Mucosa of descending colon (tissue), 3 donors: ENCODE measurements at regions not wholly inside any gene's neighbourhood (a gene's known extent, or its start where the extent isn't known, plus 50 kb on each side); places are given as distances from the start of the nearest gene placed in this dataset.

Source experiments
- ATAC-seq: fragments of 200-7000 bp; cut with Tn5 transposase; one replicate; pipeline ENCODE4 v1.9.1; 2020; ENCODE audit warnings: mild to moderate bottlenecking, moderate library complexity
- DNase-seq, 3 donors: peaks; one replicate each; pipeline ENCODE4 v3.0.0-alpha.2; 2020
- H3K36me3 ChIP-seq: fragments of 200-600 bp; one replicate; pipeline ENCODE4 v1.8.0; 2021; ENCODE audit warnings: low read depth, mild to moderate bottlenecking
- H3K4me1 ChIP-seq: fragments of 200-600 bp; one replicate; pipeline ENCODE4 v1.8.0; 2021; ENCODE audit warnings: low read depth, mild to moderate bottlenecking
- H3K4me3 ChIP-seq: fragments of 200-600 bp; one replicate; pipeline ENCODE4 v1.8.0; 2021; ENCODE audit warnings: mild to moderate bottlenecking
- H3K9me3 ChIP-seq: fragments of 200-600 bp; one replicate; pipeline ENCODE4 v1.8.0; 2021; ENCODE audit warnings: mild to moderate bottlenecking
- intact Hi-C, 2 donors: fragments of 100-400 bp; cut with DNase I in 1 of 2; cut with micrococcal nuclease in 1 of 2; formaldehyde crosslinking; loops; one replicate each; pipeline versions ENCODE4 v1.11.0 to v1.11.1; 2022; cut with DNase I, micrococcal nuclease
- TF ChIP-seq, protein P1 (sequence below): fragments of 200-600 bp; IDR thresholded peaks from one replicate; pipeline ENCODE4 v1.8.0; 2022; ENCODE audit warnings: antibody characterized with exemption, mild to moderate bottlenecking
- donor health status: DM: no; HTN: no; CAD: no; lungs with moderate emphysema.
- donor health status: DM: no; HTN: no; CAD: no.
- donor health status: DM: no; HTN: yes; CAD: no.

DNA sequence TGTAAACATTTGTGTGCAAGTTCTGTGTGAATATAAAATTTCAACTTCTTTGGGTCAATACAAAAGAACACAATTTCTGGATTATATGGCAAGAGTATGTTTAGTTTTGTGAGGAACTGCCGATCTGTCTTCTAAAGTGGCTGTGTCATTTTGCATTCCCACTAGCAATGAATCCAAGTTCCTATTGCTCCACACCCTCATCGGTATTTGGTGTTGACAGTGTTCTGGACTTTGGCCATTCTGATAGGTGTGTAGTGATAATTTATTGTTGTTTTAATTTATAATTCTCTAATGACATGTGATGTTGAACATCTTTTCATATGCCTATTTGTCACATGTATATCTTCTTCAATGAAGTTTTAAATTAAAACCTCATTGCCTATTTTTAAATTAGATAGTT, 58.2 kb upstream of the TMC3 start:
- ATAC-seq (no peak), DNase-seq (no peak)
- H3K4me3 ChIP-seq: no peak overlapping the region
- intact Hi-C loops: no loop called here
- no peaks in the 10 kb centered on the region for H3K36me3 ChIP-seq
- TF ChIP-seq, protein P1, sequence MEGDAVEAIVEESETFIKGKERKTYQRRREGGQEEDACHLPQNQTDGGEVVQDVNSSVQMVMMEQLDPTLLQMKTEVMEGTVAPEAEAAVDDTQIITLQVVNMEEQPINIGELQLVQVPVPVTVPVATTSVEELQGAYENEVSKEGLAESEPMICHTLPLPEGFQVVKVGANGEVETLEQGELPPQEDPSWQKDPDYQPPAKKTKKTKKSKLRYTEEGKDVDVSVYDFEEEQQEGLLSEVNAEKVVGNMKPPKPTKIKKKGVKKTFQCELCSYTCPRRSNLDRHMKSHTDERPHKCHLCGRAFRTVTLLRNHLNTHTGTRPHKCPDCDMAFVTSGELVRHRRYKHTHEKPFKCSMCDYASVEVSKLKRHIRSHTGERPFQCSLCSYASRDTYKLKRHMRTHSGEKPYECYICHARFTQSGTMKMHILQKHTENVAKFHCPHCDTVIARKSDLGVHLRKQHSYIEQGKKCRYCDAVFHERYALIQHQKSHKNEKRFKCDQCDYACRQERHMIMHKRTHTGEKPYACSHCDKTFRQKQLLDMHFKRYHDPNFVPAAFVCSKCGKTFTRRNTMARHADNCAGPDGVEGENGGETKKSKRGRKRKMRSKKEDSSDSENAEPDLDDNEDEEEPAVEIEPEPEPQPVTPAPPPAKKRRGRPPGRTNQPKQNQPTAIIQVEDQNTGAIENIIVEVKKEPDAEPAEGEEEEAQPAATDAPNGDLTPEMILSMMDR: no peak
- no peaks in the 10 kb centered on the region for H3K9me3 ChIP-seq
- no peaks in the 10 kb centered on the region for H3K4me1 ChIP-seq

DNA sequence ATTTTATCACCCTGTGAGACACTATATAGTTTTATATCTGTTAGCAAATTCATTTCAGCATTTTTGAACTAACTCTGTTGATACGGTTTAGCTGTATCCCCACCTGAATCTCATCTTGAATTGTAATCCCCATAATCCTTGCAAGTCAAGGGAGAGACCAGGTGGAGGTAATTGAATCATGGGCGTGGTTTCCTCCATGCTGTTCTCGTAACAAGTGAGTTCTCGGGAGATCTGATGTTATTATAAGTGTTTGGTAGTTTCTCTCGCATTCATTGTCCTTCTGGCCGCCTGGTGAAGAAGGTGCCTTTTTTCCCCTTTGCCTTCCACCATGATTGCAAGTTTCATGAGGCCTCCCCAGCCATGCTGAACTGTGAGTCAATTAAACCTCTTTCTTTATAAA, 53.2 kb upstream of the TMC3 start:
- H3K36me3 ChIP-seq: no peaks in the 10 kb centered on the region
- ATAC-seq (no peak), DNase-seq (no peak)
- H3K9me3 ChIP-seq: no peaks in the 10 kb centered on the region
- intact Hi-C loops: no loop called here
- no peaks in the 10 kb centered on the region for H3K4me1 ChIP-seq
- no peak overlapping the region for H3K4me3 ChIP-seq
- TF ChIP-seq, protein P1: no peak

DNA sequence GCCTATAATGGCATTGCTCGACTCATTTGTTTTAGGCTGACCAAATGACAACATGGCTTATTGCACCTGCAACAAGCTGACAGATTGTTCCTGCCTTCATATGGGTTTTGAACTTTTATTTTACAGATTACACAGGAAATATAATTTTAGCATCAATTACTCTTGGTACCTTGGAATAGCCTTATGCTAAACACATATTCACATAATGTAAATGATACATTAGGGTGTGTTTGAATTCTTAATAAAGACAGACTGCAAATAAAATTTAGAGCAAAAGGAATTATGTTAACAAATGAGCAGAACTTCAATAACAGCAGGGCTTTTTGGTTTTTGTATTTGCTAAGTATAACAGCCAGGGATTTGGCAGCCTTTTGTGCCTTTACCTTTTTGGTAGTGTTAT, 51.9 kb upstream of the TMC3 start:
- H3K4me1 ChIP-seq: no peaks in the 10 kb centered on the region
- H3K9me3 ChIP-seq: no peaks in the 10 kb centered on the region
- TF ChIP-seq, protein P1: no peak
- intact Hi-C loops: no loop called here
- ATAC-seq: no peak
- H3K36me3 ChIP-seq: no peaks in the 10 kb centered on the region
- no peak for DNase-seq
- H3K4me3 ChIP-seq: no peak overlapping the region
